Gastroesophageal sphincter (tissue), 4 donors: ENCODE measurements at regions not wholly inside any gene's neighbourhood (a gene's known extent, or its start where the extent isn't known, plus 50 kb on each side); places are given as distances from the start of the nearest gene placed in this dataset.

Experiments used
- ATAC-seq: fragments of 150-250 bp; one replicate; pipeline ENCODE4 v1.9.1; 2016; ENCODE audit warnings: mild to moderate bottlenecking, moderate library complexity
- H3K27ac ChIP-seq, 4 donors: fragments of 200-600 bp; sonication (generic) in 3 of 4; 1 replicate in 3 of 4; 2 replicates in 1 of 4; pipeline ENCODE4 v1.5.1; 2016 to 2019
- H3K27me3 ChIP-seq: fragments of 200-600 bp; sonication (generic); one replicate; pipeline ENCODE4 v1.5.1; 2019
- H3K36me3 ChIP-seq, 2 donors: fragments of 200-600 bp; sonication (generic); one replicate each; pipeline ENCODE4 v1.5.1; 2019; ENCODE audit warnings: control low read depth in 1 of 2
- H3K4me1 ChIP-seq, 3 donors: fragments of 200-600 bp; sonication (generic); 1 replicate in 2 of 3; 2 replicates in 1 of 3; pipeline ENCODE4 v1.5.1; 2016 to 2019; ENCODE audit warnings: control low read depth in 2 of 3
- H3K4me3 ChIP-seq, 2 donors: fragments of 200-600 bp; sonication (generic); one replicate each; pipeline ENCODE4 v1.5.1; 2019; ENCODE audit warnings: mild to moderate bottlenecking in 1 of 2, moderate library complexity in 1 of 2
- H3K9me3 ChIP-seq, 3 donors: fragments of 200-600 bp; sonication (generic); one replicate each; pipeline ENCODE4 v1.5.1; 2017 to 2019; ENCODE audit warnings: control low read depth in 2 of 3
- CTCF ChIP-seq, 4 experiments: fragments of 200-600 bp in 2 of 4; fragments of 450-650 bp in 2 of 4; sonication (generic) in 1 of 4; IDR thresholded peaks; one replicate each; pipeline ENCODE4 v1.5.1; 2017 to 2019; ENCODE audit warnings: antibody characterized with exemption in 4 of 4, mild to moderate bottlenecking in 2 of 4, moderate library complexity in 2 of 4
- EP300 ChIP-seq: sonication (generic); formaldehyde crosslinking; IDR thresholded peaks from one replicate; pipeline ENCODE4 v1.6.1; 2017; ENCODE audit warnings: antibody characterized with exemption, mild to moderate bottlenecking
- POLR2A ChIP-seq, 2 donors: fragments of 450-650 bp; IDR thresholded peaks; one replicate each; pipeline ENCODE4 v1.6.1; 2017; ENCODE audit warnings: antibody characterized with exemption in 2 of 2, mild to moderate bottlenecking in 2 of 2, moderate library complexity in 1 of 2
- POLR2AphosphoS5 ChIP-seq: sonication (generic); formaldehyde crosslinking; IDR thresholded peaks from one replicate; pipeline ENCODE4 v1.6.1; 2017; ENCODE audit warnings: antibody characterized with exemption
- WGBS, 2 donors: methylation state at CpG; one replicate each; pipeline ENCODE4 v1.1.5; 2018; ENCODE audit warnings: low coverage in 1 of 2; 5-methylcytosine and 5-hydroxymethylcytosine counted together

- ATAC-seq, result no peak
- H3K4me1 ChIP-seq, result no peaks in the 10 kb centered on the region
- WGBS, 2 donors, result 100% methylated on average over 1 of the region's 1 CpG
- no peaks in the 10 kb centered on the region for H3K9me3 ChIP-seq
- TF ChIP-seq POLR2AphosphoS5 (no peak), EP300 (no peak), CTCF (IDR thresholded peaks at IDR 0.05) (no peak), POLR2A (IDR thresholded peaks at IDR 0.05) (no peak)
- H3K27me3 ChIP-seq, result no peaks in the 10 kb centered on the region
- no peak overlapping the region for H3K27ac ChIP-seq
- no peak overlapping the region for H3K4me3 ChIP-seq
- H3K36me3 ChIP-seq, result no peaks in the 10 kb centered on the region
Measured at GRCh38 chr5:56683281-56683680, 132.1 kb upstream of the MAP3K1 start.

- no peaks in the 10 kb centered on the region for H3K36me3 ChIP-seq
- TF ChIP-seq POLR2AphosphoS5, result no peak
- no peak overlapping the region for H3K4me3 ChIP-seq
- H3K27ac ChIP-seq, result no peak overlapping the region
- WGBS, 2 donors, result 91 to 100% methylated on average over 1 of the region's 1 CpG
- H3K9me3 ChIP-seq, result no peaks in the 10 kb centered on the region
- ATAC-seq, result no peak
- no peaks in the 10 kb centered on the region for H3K4me1 ChIP-seq
- no peaks in the 10 kb centered on the region for H3K27me3 ChIP-seq
Measured at GRCh38 chr5:56681346-56681745, 134.0 kb upstream of the MAP3K1 start.

GRCh38 chr5:56680731-56681130, 134.6 kb upstream of the MAP3K1 start:
- no peak for ATAC-seq
- Histone ChIP-seq H3K27me3 (no peaks in the 10 kb centered on the region), H3K9me3 (no peaks in the 10 kb centered on the region), H3K36me3 (no peaks in the 10 kb centered on the region), H3K27ac (no peak overlapping the region), H3K4me3 (no peak overlapping the region), H3K4me1 (no peaks in the 10 kb centered on the region)
- TF ChIP-seq CTCF (IDR thresholded peaks at IDR 0.05), result no peak
- TF ChIP-seq POLR2A (IDR thresholded peaks at IDR 0.05), result no peak
- no peak for TF ChIP-seq POLR2AphosphoS5
- TF ChIP-seq EP300, result no peak
- 95% methylated on average over 2 of the region's 2 CpGs; no CpG with 5 or more reads in 1 of the 2 donors for WGBS, 2 donors

- no peak overlapping the region for H3K27ac ChIP-seq
- no peaks in the 10 kb centered on the region for H3K4me1 ChIP-seq
- no peaks in the 10 kb centered on the region for H3K36me3 ChIP-seq
- H3K4me3 ChIP-seq, result no peak overlapping the region
- 73 to 75% methylated on average over 1 to 2 of the region's 2 CpGs for WGBS, 2 donors
- no peak for ATAC-seq
- no peaks in the 10 kb centered on the region for H3K27me3 ChIP-seq
- H3K9me3 ChIP-seq, result no peaks in the 10 kb centered on the region
- TF ChIP-seq POLR2AphosphoS5 (no peak), POLR2A (IDR thresholded peaks at IDR 0.05) (no peak), EP300 (no peak), CTCF (IDR thresholded peaks at IDR 0.05) (no peak)
Measured at GRCh38 chr5:56677690-56678305, 137.6 kb upstream of the MAP3K1 start.

GRCh38 chr5:56676091-56676768, 139.1 kb upstream of the MAP3K1 start:
- ATAC-seq, result no peak
- no peaks in the 10 kb centered on the region for H3K4me1 ChIP-seq
- TF ChIP-seq CTCF (IDR thresholded peaks at IDR 0.05) (no peak), POLR2A (IDR thresholded peaks at IDR 0.05) (no peak), EP300 (no peak), POLR2AphosphoS5 (no peak)
- 57 to 66% methylated on average over 3 to 4 of the region's 4 CpGs for WGBS, 2 donors
- no peaks in the 10 kb centered on the region for H3K9me3 ChIP-seq
- no peaks in the 10 kb centered on the region for H3K36me3 ChIP-seq
- no peaks in the 10 kb centered on the region for H3K27me3 ChIP-seq
- no peak overlapping the region for H3K27ac ChIP-seq
- no peak overlapping the region for H3K4me3 ChIP-seq
